MCF 10A (cell line): ENCODE measurements at regions not wholly inside any gene's neighbourhood (a gene's known extent, or its start where the extent isn't known, plus 50 kb on each side); places are given as distances from the start of the nearest gene placed in this dataset.

Source experiments
- BruUV-seq: library from RNA; stranded (reverse); fragments of 400-500 nt; replicated peaks from 2 replicates; lab custom pipeline; 2021; lab: Mats Ljungman, UMichigan
- CTCF ChIA-PET: fragments of 300-600 bp; sonication (Branson Sonifier 250); formaldehyde crosslinking; extraction: SDS; loops from one replicate; lab custom pipeline; 2021; ENCODE audit warnings: antibody characterized with exemption, inconsistent platforms; lab: Yijun Ruan, JAX
- POLR2A ChIA-PET: fragments of 300-600, 350-650 bp; sonication (Branson Sonifier 250); formaldehyde crosslinking; extraction: SDS; loops from one replicate; lab custom pipeline; 2020; ENCODE audit warnings: antibody characterized with exemption, inconsistent platforms; lab: Yijun Ruan, JAX
- DNase-seq: peaks from one replicate; pipeline ENCODE4 v3.0.0-alpha.2; 2018; ENCODE audit not compliant: unreplicated experiment
- H3K27ac Mint-ChIP-seq: one replicate; pipeline ENCODE4 v1.8.0; 2022; ENCODE audit warnings: mild to moderate bottlenecking, low read depth, mixed read lengths; ENCODE audit not compliant: unreplicated experiment
- H3K27me3 Mint-ChIP-seq: one replicate; pipeline ENCODE4 v1.8.0; 2022; ENCODE audit warnings: mixed read lengths; ENCODE audit not compliant: insufficient read depth, unreplicated experiment
- H3K36me3 Mint-ChIP-seq: one replicate; pipeline ENCODE4 v1.8.0; 2022; ENCODE audit warnings: mild to moderate bottlenecking, moderate library complexity, mixed read lengths; ENCODE audit not compliant: insufficient read depth, unreplicated experiment
- H3K4me1 Mint-ChIP-seq: one replicate; pipeline ENCODE4 v1.8.0; 2022; ENCODE audit warnings: mixed read lengths; ENCODE audit not compliant: insufficient read depth, unreplicated experiment
- H3K4me3 Mint-ChIP-seq: one replicate; pipeline ENCODE4 v1.8.0; 2022; ENCODE audit warnings: mild to moderate bottlenecking, moderate library complexity, mixed read lengths; ENCODE audit not compliant: unreplicated experiment
- H3K9me3 Mint-ChIP-seq: one replicate; pipeline ENCODE4 v1.8.0; 2022; ENCODE audit warnings: mixed read lengths; ENCODE audit not compliant: unreplicated experiment
- CTCF ChIP-seq: fragments of 200-600 bp; IDR thresholded peaks from one replicate; pipeline ENCODE4 v1.8.0; 2022; ENCODE audit warnings: antibody characterized with exemption, mild to moderate bottlenecking; ENCODE audit not compliant: unreplicated experiment
- intact Hi-C: fragments of 100-400 bp; cut with micrococcal nuclease; formaldehyde crosslinking; loops from 2 replicates; pipeline ENCODE4 v1.14.1; 2022

DNA sequence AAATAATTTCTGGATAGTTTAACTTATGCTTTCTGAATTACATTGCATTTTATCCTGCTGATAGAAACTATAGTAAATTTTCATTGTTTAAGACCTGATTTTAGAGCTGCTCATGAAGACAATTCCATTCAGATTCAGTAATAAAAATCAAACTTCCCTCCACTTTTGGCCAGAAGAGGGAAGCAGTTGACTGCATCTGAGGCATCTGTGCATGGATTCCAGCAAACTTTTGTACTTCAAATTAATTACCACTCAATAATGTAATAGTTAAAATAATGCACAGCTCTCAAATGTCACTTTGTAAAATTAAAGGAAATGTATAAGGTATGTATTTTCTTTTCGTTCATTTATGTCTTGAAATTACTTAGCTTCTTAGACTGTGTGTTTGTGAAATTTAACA is 64.2 kb upstream of the SLC35B3 start:
- Mint-ChIP-seq H3K4me1 (no peaks in the 10 kb centered on the region), H3K27ac (no peak overlapping the region), H3K4me3 (no peak overlapping the region), H3K36me3 (no peaks in the 10 kb centered on the region), H3K9me3 (no peaks in the 10 kb centered on the region), H3K27me3 (no peaks in the 10 kb centered on the region)
- intact Hi-C loops = loop anchor here (1.0 kb wide), 1 partner anchor 1930 kb away; no protein-coding TSS in a partner anchor
- POLR2A ChIA-PET = interaction anchor here (0.6 to 0.8 kb wide), 3 partner anchors 11 to 335 kb away, joined by 3 read pairs; no protein-coding TSS in a partner anchor
- TF ChIP-seq CTCF = peak; percentile 47
- DNase-seq = peak; percentile 46
- BruUV-seq = no TSS peak
- CTCF ChIA-PET = interaction anchor here (0.7 to 2.0 kb wide), 7 partner anchors 9 to 1930 kb away, joined by 3 to 9 read pairs (median 4); no protein-coding TSS in a partner anchor

DNA sequence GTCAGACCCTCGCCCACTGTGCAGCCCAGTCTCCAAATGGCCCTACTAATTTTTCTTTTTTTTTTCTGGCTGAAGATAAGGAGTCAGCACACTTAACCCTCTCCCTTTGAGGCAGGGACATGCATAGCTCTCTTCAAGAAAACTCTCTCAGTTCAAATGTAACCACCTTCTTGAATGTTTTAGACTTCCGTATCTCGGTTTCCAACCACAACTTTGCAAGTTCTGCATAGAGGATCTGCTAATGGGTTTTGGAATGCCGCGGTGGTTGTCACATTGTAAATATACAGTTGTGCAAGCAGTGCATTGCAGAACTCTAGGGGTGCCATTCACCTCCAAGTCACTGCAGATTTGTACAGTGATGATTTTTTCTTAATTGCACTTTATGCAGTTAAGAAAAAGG is 59.4 kb upstream of the SLC35B3 start:
- no peaks in the 10 kb centered on the region for H3K4me1 Mint-ChIP-seq
- no peak for TF ChIP-seq CTCF
- POLR2A ChIA-PET = no interaction called here
- no peak overlapping the region for H3K27ac Mint-ChIP-seq
- DNase-seq = no peak
- CTCF ChIA-PET = interaction anchor here (0.7 kb wide), 1 partner anchor 205 kb away, joined by 3 read pairs; no protein-coding TSS in a partner anchor
- intact Hi-C loops = no loop called here
- no peaks in the 10 kb centered on the region for H3K27me3 Mint-ChIP-seq
- no peaks in the 10 kb centered on the region for H3K9me3 Mint-ChIP-seq
- no TSS peak for BruUV-seq
- H3K4me3 Mint-ChIP-seq = no peak overlapping the region
- no peaks in the 10 kb centered on the region for H3K36me3 Mint-ChIP-seq

DNA sequence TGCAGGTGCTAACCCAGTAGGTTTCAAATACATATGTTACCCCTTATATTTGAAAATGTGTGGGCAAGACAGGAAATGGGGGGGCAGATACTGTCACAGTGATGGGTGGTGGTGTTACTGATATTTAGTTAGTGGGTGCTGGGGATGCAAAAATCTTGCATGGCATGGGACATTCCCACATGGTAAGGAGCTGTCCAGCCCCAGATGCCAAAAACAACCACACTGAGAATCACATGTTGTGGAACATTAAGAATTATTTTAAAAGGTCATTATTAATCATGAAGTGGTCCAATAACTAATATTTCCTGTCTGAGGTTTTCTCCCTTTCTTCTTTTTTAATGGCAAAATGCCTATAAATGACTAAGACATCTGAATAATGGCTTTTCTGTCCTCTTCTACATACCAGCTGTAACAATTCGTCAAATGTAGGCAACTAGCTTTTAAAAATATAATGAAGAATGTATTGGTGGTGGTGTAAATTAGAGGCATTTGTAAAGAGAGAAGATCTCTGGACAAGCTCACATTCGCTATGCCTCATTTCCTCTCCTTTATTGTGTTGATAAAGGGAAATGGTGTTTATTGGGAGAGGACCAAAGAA is 57.3 kb upstream of the SLC35B3 start:
- no peaks in the 10 kb centered on the region for H3K27me3 Mint-ChIP-seq
- H3K4me3 Mint-ChIP-seq = no peak overlapping the region
- no TSS peak for BruUV-seq
- ChIA-PET POLR2A (interaction anchor here (1.1 kb wide), 1 partner anchor 9 kb away, joined by 4 read pairs; no protein-coding TSS in a partner anchor), CTCF (no interaction called here)
- no peaks in the 10 kb centered on the region for H3K4me1 Mint-ChIP-seq
- no peaks in the 10 kb centered on the region for H3K36me3 Mint-ChIP-seq
- DNase-seq = no peak
- no peaks in the 10 kb centered on the region for H3K9me3 Mint-ChIP-seq
- no peak overlapping the region for H3K27ac Mint-ChIP-seq
- no peak for TF ChIP-seq CTCF
- intact Hi-C loops = no loop called here
